ENCODE measurements at regions not wholly inside any gene's neighbourhood (a gene's known extent, or its start where the extent isn't known, plus 50 kb on each side); places are given as distances from the start of the nearest gene placed in this dataset.

DNA sequence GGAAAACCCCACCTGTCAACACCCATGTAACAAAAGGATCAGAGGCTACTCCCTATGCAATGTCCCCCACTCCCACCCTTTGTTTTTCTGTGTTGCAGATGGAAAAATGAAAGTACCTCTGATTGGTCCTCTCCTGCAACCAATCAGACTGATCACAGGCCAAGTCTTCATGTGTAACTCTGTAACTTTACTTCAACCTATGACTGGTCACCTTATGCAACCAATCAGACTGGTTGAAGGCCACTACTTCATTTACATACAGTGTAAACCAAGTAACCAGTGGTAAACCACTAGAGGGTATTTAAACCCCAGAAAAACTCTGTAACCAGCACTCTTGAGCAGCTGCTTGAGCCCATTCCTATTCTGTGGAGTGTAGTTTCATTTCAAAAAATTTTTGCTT lies 266.3 kb upstream of the OLFM3 start:
- H3K4me1 ChIP-seq (ENCODE audit: control insufficient read depth, insufficient read depth, low read length), result no peaks in the 10 kb centered on the region
- no peak overlapping the region for H3K9ac ChIP-seq (ENCODE audit: low read depth, low read length)
- H2AFZ ChIP-seq (replicated peaks; ENCODE audit: low read length, poor library complexity), result no peak overlapping the region
- no peak overlapping the region for H2AK9ac ChIP-seq (replicated peaks; ENCODE audit: low read depth, low read length, poor library complexity)
- DNase-seq, result no peak
- no peak overlapping the region for H3K14ac ChIP-seq (replicated peaks; ENCODE audit: low read depth, low read length)
- H3K18ac ChIP-seq (ENCODE audit: low read depth, low read length), result no peak overlapping the region
- no peak overlapping the region for H2AK5ac ChIP-seq (ENCODE audit: low read depth, low read length)
- no peak overlapping the region for H3K23ac ChIP-seq (ENCODE audit: low read depth, low read length)
- no peak overlapping the region for H3K4me2 ChIP-seq (ENCODE audit: low read depth, low read length)
- dilution Hi-C loops (cut with HindIII; ENCODE audit: low sequenced_read_pairs, unreplicated experiment) (no loop called here), in situ Hi-C loops (cut with MboI; ENCODE audit: low sequenced_read_pairs) (no loop called here), intact Hi-C loops (cut with micrococcal nuclease) (no loop called here)
- H3K79me1 ChIP-seq (ENCODE audit: low read depth in 1 of 2, low read length in 2 of 2), result no peaks in the 10 kb centered on the region
- no peaks in the 10 kb centered on the region for H3K36me3 ChIP-seq (ENCODE audit: control insufficient read depth, insufficient read depth, low read length)
- ATAC-seq (ENCODE audit: low read depth), result no peak
- ChIA-PET POLR2A (ENCODE audit: unreplicated experiment) (no interaction called here), CTCF (no interaction called here)
- no peak overlapping the region for H4K8ac ChIP-seq (ENCODE audit: low read depth in 2 of 2, low read length in 2 of 2)
- H3K9me1 ChIP-seq (ENCODE audit: insufficient read depth, low read length), result no peaks in the 10 kb centered on the region
- no peaks in the 10 kb centered on the region; the same call in 1 of the 2 replicates for H3K9me3 ChIP-seq (ENCODE audit: control insufficient read depth, insufficient read depth, low read length)
- TF ChIP-seq, protein P1, sequence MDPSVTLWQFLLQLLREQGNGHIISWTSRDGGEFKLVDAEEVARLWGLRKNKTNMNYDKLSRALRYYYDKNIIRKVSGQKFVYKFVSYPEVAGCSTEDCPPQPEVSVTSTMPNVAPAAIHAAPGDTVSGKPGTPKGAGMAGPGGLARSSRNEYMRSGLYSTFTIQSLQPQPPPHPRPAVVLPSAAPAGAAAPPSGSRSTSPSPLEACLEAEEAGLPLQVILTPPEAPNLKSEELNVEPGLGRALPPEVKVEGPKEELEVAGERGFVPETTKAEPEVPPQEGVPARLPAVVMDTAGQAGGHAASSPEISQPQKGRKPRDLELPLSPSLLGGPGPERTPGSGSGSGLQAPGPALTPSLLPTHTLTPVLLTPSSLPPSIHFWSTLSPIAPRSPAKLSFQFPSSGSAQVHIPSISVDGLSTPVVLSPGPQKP (IDR thresholded peaks at IDR 0.05; ENCODE audit: borderline replicate concordance, low read depth, low read length), result no peak
- TF ChIP-seq FOS (IDR thresholded peaks at IDR 0.05; ENCODE audit: low read depth, low read length) (no peak), RCOR1 (IDR thresholded peaks at IDR 0.05; ENCODE audit: insufficient replicate concordance, low read length) (no peak), SMC3 (IDR thresholded peaks at IDR 0.05; ENCODE audit: low read depth, low read length) (no peak), RAD21 (IDR thresholded peaks at IDR 0.05; ENCODE audit: low read length) (no peak), BHLHE40 (IDR thresholded peaks at IDR 0.05; ENCODE audit: low read depth, low read length) (no peak), MAZ (IDR thresholded peaks at IDR 0.05; ENCODE audit: borderline replicate concordance, low read depth, low read length) (no peak), RFX5 (IDR thresholded peaks at IDR 0.05; ENCODE audit: low read depth, low read length) (no peak), MAFK (IDR thresholded peaks at IDR 0.05; ENCODE audit: low read depth, low read length) (no peak), MXI1 (IDR thresholded peaks at IDR 0.05; ENCODE audit: borderline replicate concordance, low read depth, low read length) (no peak), NFE2L2 (IDR thresholded peaks at IDR 0.05; ENCODE audit: low read depth, low read length) (no peak), CHD1 (IDR thresholded peaks at IDR 0.05; ENCODE audit: low read depth, low read length) (no peak), CEBPB (IDR thresholded peaks at IDR 0.05; ENCODE audit: low read depth, low read length) (no peak), POLR2A (IDR thresholded peaks at IDR 0.05; ENCODE audit: low read depth, low read length) (no peak)
- TF ChIP-seq, protein P2, sequence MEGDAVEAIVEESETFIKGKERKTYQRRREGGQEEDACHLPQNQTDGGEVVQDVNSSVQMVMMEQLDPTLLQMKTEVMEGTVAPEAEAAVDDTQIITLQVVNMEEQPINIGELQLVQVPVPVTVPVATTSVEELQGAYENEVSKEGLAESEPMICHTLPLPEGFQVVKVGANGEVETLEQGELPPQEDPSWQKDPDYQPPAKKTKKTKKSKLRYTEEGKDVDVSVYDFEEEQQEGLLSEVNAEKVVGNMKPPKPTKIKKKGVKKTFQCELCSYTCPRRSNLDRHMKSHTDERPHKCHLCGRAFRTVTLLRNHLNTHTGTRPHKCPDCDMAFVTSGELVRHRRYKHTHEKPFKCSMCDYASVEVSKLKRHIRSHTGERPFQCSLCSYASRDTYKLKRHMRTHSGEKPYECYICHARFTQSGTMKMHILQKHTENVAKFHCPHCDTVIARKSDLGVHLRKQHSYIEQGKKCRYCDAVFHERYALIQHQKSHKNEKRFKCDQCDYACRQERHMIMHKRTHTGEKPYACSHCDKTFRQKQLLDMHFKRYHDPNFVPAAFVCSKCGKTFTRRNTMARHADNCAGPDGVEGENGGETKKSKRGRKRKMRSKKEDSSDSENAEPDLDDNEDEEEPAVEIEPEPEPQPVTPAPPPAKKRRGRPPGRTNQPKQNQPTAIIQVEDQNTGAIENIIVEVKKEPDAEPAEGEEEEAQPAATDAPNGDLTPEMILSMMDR (conservative IDR thresholded peaks at IDR 0.05; ENCODE audit: low read depth, low read length), result no peak
- TF ChIP-seq, protein P3, sequence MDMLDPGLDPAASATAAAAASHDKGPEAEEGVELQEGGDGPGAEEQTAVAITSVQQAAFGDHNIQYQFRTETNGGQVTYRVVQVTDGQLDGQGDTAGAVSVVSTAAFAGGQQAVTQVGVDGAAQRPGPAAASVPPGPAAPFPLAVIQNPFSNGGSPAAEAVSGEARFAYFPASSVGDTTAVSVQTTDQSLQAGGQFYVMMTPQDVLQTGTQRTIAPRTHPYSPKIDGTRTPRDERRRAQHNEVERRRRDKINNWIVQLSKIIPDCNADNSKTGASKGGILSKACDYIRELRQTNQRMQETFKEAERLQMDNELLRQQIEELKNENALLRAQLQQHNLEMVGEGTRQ (IDR thresholded peaks at IDR 0.05; ENCODE audit: low read depth, low read length), result no peak
- H2BK15ac ChIP-seq (ENCODE audit: low read depth, low read length), result no peak overlapping the region
- no peak overlapping the region for H4K91ac ChIP-seq (ENCODE audit: insufficient read depth, low read depth, low read length)
- H2BK5ac ChIP-seq (ENCODE audit: low read depth, low read length, poor library complexity, severe bottlenecking), result no peak overlapping the region
- H3K56ac ChIP-seq (ENCODE audit: extremely low read depth, insufficient read depth, low read length), result no peak overlapping the region
- H4K20me1 ChIP-seq (ENCODE audit: insufficient read depth, low read length), result no peaks in the 10 kb centered on the region
- H2BK20ac ChIP-seq (ENCODE audit: low read depth, low read length), result no peak overlapping the region
- H3K4ac ChIP-seq (ENCODE audit: low read depth, low read length), result no peak overlapping the region
- no peak overlapping the region for H2BK120ac ChIP-seq (ENCODE audit: low read depth, low read length)
- H3K27me3 ChIP-seq (ENCODE audit: control insufficient read depth, insufficient read depth, low read length), result no peaks in the 10 kb centered on the region
- H3K27ac ChIP-seq (ENCODE audit: insufficient read depth, low read length), result no peak overlapping the region
- no TSS peak for BruUV-seq (replicated peaks)
- no peak overlapping the region for H4K5ac ChIP-seq (ENCODE audit: low read depth, low read length)
- H3K4me3 ChIP-seq (ENCODE audit: insufficient read depth, low read depth, low read length), result no peak overlapping the region
